22Rv1 (cell line): ENCODE measurements at regions not wholly inside any gene's neighbourhood (a gene's known extent, or its start where the extent isn't known, plus 50 kb on each side); places are given as distances from the start of the nearest gene placed in this dataset.
"Not testable (repeated sequence)": the region's sequence is repeated elsewhere in the genome, so short reads cannot be mapped to it uniquely, and the experiment has no call there.

Source experiments
- CTCF ChIP-seq: fragments of 450-650 bp; IDR thresholded peaks from 2 replicates; pipeline ENCODE4 v1.5.1; 2017; ENCODE audit warnings: mild to moderate bottlenecking
- ZFX ChIP-seq: fragments of 450-650 bp; IDR thresholded peaks from 2 replicates; pipeline ENCODE4 v1.6.1; 2017; ENCODE audit warnings: antibody characterized with exemption, borderline replicate concordance

- TF ChIP-seq CTCF, ZFX: not testable (repeated sequence)
Observed at GRCh38 chr10:125234576-125234975, 74.2 kb upstream of the CTBP2 start.
